HUES48 (cell line): ENCODE measurements at regions not wholly inside any gene's neighbourhood (a gene's known extent, or its start where the extent isn't known, plus 50 kb on each side); places are given as distances from the start of the nearest gene placed in this dataset.
A peak's percentile ranks its signal among the peaks of the same experiment; 100 is the strongest.
"Not testable (repeated sequence)": the region's sequence is repeated elsewhere in the genome, so short reads cannot be mapped to it uniquely, and the experiment has no call there.

Experiments used
- H3K27ac ChIP-seq: one replicate; pipeline ENCODE4 v1.7.0; 2013; ENCODE audit warnings: low read depth, low read length, inconsistent platforms
- H3K27me3 ChIP-seq: 2 replicates; pipeline ENCODE4 v1.6.1; 2013; ENCODE audit warnings: mild to moderate bottlenecking, low read length; ENCODE audit not compliant: control insufficient read depth, insufficient read depth
- H3K36me3 ChIP-seq: 2 replicates; pipeline ENCODE4 v1.6.1; 2013; ENCODE audit warnings: low read length; ENCODE audit not compliant: control insufficient read depth, insufficient read depth
- H3K4me1 ChIP-seq: 2 replicates; pipeline ENCODE4 v1.6.1; 2013; ENCODE audit warnings: mild to moderate bottlenecking, low read length; ENCODE audit not compliant: control insufficient read depth, insufficient read depth
- H3K4me3 ChIP-seq: 2 replicates; pipeline ENCODE4 v1.5.1; 2013; ENCODE audit warnings: mild to moderate bottlenecking, low read depth, low read length
- H3K9ac ChIP-seq: 2 replicates; pipeline ENCODE4 v1.6.1; 2013; ENCODE audit warnings: mild to moderate bottlenecking, low read depth, low read length, moderate library complexity
- H3K9me3 ChIP-seq: 2 replicates; pipeline ENCODE4 v1.6.1; 2013; ENCODE audit warnings: low read length; ENCODE audit not compliant: control insufficient read depth, insufficient read depth

DNA sequence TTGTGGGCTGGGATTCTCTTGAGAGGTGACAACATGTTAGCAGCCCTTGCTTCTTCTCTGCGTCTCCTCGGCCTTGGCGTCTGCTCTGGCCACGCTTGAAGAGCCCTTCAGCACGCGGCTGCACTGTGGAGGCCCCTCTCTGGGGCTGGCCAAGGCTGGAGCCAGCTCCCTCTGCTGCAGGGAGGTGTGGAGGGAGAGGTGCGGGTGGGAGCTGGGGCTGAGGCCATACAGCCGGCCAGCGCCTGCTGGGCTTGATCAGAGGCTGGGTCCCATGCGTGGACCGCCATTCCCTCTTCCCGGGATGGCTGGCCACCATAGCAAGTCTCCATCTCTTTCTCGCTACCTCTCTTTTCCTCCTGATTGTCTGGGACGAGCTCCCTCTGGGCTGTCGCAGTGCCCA lies 539.0 kb downstream of the PCDH7 start:
- no peaks in the 10 kb centered on the region for H3K4me1 ChIP-seq
- H3K36me3 ChIP-seq = no peaks in the 10 kb centered on the region
- no peaks in the 10 kb centered on the region for H3K27me3 ChIP-seq
- H3K9ac ChIP-seq = no peak overlapping the region
- H3K27ac ChIP-seq = no peak overlapping the region
- H3K9me3 ChIP-seq = no peaks in the 10 kb centered on the region
- H3K4me3 ChIP-seq = no peak overlapping the region

DNA sequence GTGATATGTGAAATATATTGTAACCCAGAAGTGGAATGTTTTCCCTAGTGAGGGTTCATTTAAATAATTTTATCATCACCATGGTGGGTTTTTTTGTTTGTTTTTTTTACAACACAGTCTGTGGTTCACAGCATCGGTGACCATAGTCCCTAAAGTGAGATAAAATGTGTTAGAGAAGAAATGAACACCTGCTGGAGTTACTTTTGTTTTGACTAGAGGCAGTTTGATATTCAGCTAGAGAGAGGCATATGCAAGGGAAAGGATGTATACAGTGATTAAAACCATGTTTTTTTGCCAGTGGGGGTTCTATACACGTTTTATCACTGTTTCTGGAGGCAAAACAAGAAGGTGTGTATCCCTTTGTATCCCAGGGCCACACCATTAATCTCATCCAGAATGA lies 541.5 kb downstream of the PCDH7 start:
- H3K27ac ChIP-seq = no peak overlapping the region
- H3K4me3 ChIP-seq = no peak overlapping the region
- no peaks in the 10 kb centered on the region for H3K9me3 ChIP-seq
- H3K36me3 ChIP-seq = no peaks in the 10 kb centered on the region
- H3K4me1 ChIP-seq = no peaks in the 10 kb centered on the region
- H3K27me3 ChIP-seq = no peaks in the 10 kb centered on the region
- no peak overlapping the region for H3K9ac ChIP-seq

DNA sequence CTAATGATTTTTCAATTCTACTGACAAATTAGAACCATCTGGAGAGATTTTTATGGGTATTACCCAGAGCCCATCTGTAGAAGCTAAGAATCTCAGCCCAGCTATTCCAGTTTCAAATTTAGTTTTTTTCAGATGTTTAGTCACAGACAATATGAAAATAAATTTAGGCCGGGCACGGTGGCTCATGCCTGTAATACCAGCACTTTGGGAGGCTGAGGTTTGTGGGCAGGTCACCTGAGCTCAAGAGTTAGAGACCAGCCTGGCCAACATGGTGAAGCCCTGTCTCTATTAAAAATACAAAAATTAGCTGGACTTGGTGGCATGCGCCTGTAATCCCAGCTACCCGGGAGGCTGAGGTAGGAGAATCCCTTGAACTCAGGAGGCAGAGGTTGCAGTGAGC lies 545.9 kb downstream of the PCDH7 start:
- H3K4me1 ChIP-seq, H3K27ac ChIP-seq, H3K9ac ChIP-seq, H3K4me3 ChIP-seq, H3K36me3 ChIP-seq, H3K27me3 ChIP-seq, H3K9me3 ChIP-seq: not testable (repeated sequence)

DNA sequence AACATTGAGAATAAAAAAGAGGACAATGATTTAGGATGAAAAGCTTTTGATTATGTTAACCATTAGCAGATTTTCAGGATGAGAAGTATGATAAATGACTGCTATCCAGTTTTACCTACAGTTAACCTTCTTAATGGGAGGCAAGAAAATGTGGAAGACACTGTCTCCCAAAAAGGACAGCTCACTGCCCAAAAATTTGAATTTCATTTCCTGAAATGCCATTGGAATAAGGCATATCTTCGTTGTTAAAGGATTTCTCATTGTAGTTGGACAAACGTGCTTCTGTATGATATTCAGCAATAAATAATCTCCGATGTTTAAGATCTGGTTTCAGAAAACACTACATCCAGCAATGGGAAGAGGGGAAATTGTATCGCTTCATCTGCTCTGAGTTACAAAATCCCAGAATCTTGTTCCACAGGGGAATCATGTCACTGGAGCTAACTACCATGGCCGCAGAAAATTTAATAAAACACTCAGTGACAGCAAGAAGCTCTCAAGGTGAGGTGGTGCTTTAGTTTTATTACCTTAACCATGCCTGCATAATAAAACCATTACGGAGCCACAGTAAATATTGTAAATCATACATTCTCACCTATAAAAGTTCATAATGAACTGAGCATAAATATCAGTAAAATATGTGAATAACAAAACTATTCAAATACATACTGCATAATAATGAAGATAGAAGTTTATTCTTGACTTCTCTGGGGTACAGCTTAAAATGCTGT lies 552.3 kb downstream of the PCDH7 start:
- Histone ChIP-seq H3K4me1 (peaks cover 14% of the 10 kb centered on the region), H3K9ac (no peak overlapping the region), H3K36me3 (no peaks in the 10 kb centered on the region), H3K27ac (no peak overlapping the region), H3K4me3 (no peak overlapping the region), H3K27me3 (no peaks in the 10 kb centered on the region), H3K9me3 (no peaks in the 10 kb centered on the region)

DNA sequence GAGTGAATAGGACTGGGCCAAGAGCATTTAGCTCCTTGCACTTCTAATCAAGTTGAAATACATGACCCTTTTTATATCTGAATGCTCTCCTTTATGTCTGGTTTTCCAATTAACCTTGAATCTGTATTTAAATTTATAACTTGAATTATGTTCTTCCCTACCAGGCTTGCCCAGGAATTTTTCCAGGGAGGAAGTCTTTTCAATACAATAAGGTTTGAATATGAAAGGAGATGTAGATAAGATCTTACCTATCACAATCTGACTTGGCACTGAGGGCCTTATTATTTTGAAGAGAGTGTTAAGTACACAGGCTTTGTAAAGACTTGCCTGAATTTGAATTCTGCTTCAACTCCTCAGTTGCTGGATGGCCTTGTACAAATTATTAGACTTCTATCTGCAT lies 555.7 kb downstream of the PCDH7 start:
- no peaks in the 10 kb centered on the region for H3K9me3 ChIP-seq
- no peak overlapping the region for H3K9ac ChIP-seq
- H3K36me3 ChIP-seq = no peaks in the 10 kb centered on the region
- H3K4me3 ChIP-seq = no peak overlapping the region
- no peaks in the 10 kb centered on the region for H3K27me3 ChIP-seq
- H3K27ac ChIP-seq = no peak overlapping the region
- H3K4me1 ChIP-seq = peaks cover 14% of the 10 kb centered on the region

DNA sequence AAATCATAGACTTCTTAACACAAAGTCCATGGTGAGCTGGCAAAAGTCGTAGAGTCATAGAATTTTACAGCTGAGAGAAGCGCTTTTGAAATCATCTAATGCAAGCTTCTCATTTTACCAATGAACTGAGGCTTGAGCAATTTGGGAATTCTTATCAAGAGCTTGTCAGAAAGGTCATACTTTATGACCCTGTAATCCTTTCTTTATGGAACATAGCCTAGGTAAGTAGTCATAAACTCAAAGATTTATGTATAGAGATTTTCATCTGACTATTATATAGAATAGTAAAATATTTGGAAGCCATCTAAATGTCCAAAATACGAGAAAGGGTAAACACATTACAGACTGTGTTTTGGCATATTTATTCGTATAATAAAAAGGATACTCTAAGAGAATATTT lies 563.5 kb downstream of the PCDH7 start:
- Histone ChIP-seq H3K4me3 (no peak overlapping the region), H3K9me3 (0 out of 2 replicates have a peak, but pooled peaks cover 3% of the 10 kb centered on the region), H3K27ac (no peak overlapping the region), H3K4me1 (no peaks in the 10 kb centered on the region), H3K27me3 (no peaks in the 10 kb centered on the region), H3K36me3 (no peaks in the 10 kb centered on the region), H3K9ac (no peak overlapping the region)

DNA sequence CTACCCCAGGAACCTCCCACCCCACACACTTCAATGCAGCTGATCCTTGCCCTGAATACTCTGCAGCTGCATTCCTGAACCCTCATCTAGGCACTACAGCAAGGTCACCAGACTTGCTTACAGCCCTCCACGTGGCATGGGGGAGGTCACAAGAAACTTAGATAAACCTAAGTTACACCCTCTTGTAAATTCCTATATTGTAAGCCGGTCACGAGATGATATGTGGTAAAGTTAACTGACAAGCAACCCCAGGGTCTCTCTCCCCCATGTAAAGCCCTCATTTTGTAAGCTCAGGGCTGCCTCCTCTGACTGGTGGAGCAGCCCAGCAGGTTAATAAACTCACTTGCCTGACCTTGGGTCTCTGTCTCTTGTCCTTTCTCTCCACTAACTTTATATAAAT lies 570.7 kb downstream of the PCDH7 start:
- Histone ChIP-seq H3K27me3 (peaks cover 6% of the 10 kb centered on the region; the same call in 1 of the 2 replicates), H3K36me3 (no peaks in the 10 kb centered on the region), H3K9me3 (0 out of 2 replicates have a peak, but pooled peaks cover 5% of the 10 kb centered on the region), H3K4me1 (peaks cover 17% of the 10 kb centered on the region), H3K4me3 (0 out of 2 replicates have a peak overlapping the region, but pooled peaks have one; percentile 18), H3K9ac (peak overlapping the region; percentile 0; the same call in 1 of the 2 replicates), H3K27ac (peak overlapping the region; percentile 64)

DNA sequence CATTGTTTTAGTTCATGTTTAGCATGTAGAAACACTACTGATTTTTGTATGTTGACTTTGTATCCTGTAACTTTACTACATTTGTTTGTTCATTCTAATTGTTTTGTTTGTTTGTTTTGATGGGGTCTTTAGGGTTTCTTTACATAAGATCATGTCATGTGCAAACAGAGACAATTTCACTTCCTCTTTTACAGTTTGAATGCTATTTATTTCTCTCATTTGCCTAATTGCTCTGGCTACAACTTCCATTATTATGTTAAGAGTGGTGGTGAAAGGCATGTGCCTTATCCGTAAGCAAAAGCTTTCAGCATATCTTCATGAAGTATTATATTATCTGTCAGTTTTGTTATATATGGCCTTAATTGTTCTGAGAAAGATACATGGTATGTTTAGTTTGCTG lies 571.1 kb downstream of the PCDH7 start:
- H3K9ac ChIP-seq = peak overlapping the region; percentile 0; the same call in 1 of the 2 replicates
- peak overlapping the region; percentile 64 for H3K27ac ChIP-seq
- peaks cover 17% of the 10 kb centered on the region for H3K4me1 ChIP-seq
- peak overlapping the region; percentile 18; the same call in 1 of the 2 replicates for H3K4me3 ChIP-seq
- peaks cover 6% of the 10 kb centered on the region; the same call in 1 of the 2 replicates for H3K27me3 ChIP-seq
- H3K9me3 ChIP-seq = 0 out of 2 replicates have a peak, but pooled peaks cover 3% of the 10 kb centered on the region
- no peaks in the 10 kb centered on the region for H3K36me3 ChIP-seq

DNA sequence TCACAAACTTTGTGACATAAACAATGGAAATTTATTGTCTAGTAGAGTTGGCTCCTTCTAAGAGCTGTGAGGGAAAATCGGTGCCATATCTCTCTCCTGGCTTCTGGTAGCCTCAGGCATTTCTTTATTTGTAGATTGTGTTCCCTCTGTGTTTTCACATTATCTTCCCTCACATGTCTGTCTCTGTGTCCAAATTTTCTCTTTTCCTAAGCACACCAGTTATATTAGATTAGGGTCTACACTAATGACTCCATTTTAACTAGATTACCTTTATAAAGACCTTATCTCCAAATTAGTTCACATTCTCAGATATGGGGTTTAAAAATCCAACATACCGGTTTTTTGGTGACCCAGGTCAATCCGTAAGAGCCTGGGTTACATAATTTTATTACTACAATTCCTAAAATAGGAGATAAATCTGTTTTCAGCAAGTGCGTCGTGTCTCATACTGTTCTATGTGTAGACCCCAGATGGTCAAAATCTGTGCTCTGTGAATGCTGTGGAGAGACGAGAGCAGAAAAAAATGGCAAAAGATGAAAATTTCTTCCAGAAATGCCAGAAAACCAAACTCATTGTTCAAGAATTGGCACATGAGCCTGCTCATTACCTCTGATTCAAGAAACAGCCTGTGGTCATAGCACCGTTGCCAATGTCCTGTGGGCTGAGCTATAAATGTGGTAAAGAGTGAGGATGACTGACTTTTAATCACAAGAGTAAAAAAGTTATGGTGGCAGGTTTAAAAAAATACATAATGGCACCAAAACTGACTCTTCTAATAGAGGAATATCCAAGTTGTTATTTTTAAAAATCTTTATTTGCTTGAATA lies 574.7 kb downstream of the PCDH7 start:
- Histone ChIP-seq H3K36me3 (no peaks in the 10 kb centered on the region), H3K4me3 (no peak overlapping the region), H3K9me3 (0 out of 2 replicates have a peak, but pooled peaks cover 2% of the 10 kb centered on the region), H3K27ac (no peak overlapping the region), H3K9ac (no peak overlapping the region), H3K4me1 (peaks cover 17% of the 10 kb centered on the region), H3K27me3 (peaks cover 6% of the 10 kb centered on the region; the same call in 1 of the 2 replicates)

DNA sequence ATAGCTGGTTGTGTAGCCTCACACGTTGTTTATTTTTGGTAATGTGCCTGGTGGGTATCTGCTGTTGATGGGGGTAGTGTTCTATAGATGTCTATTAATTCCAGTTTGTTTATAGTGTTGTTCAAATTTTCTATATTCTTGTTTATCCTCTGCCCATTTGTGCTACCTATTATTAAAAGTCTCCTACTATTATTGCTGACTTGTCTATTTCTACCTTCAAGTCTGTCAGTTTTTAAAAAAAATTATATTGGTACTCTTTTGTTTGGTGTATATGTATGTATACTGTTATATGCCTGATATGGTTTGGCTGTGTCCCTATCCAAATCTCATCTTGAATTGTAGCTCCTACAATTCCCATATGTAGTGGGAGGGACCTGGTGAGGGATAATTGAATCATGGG lies 578.6 kb downstream of the PCDH7 start:
- H3K4me3 ChIP-seq = no peak overlapping the region
- no peaks in the 10 kb centered on the region for H3K4me1 ChIP-seq
- no peak overlapping the region for H3K9ac ChIP-seq
- H3K27me3 ChIP-seq = no peaks in the 10 kb centered on the region
- no peak overlapping the region for H3K27ac ChIP-seq
- no peaks in the 10 kb centered on the region for H3K9me3 ChIP-seq
- no peaks in the 10 kb centered on the region for H3K36me3 ChIP-seq

DNA sequence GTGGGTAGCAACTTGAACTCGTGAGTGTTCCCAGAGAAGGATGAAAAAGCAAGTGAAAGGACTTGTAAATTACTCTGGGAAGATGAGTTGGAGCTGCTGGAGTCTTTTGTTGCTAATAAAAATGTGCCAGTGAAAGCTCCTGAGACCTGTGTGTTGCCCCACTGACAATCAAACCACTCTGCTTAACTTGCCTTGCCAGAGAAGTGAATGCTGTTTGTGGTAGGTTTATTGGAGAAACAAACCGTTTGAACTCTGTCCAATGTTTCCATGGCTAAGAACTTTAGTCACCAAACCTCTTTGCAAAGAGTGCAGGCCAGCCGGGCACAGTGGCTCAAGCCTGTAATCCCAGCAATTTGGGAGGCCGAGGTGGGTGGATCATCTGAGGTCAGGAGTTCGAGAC lies 586.9 kb downstream of the PCDH7 start:
- Histone ChIP-seq H3K27me3 (no peaks in the 10 kb centered on the region), H3K36me3 (no peaks in the 10 kb centered on the region), H3K9ac (no peak overlapping the region), H3K4me1 (no peaks in the 10 kb centered on the region), H3K27ac (no peak overlapping the region), H3K4me3 (no peak overlapping the region), H3K9me3 (no peaks in the 10 kb centered on the region)
